ENCODE measurements at regions not wholly inside any gene's neighbourhood (a gene's known extent, or its start where the extent isn't known, plus 50 kb on each side); places are given as distances from the start of the nearest gene placed in this dataset.

DNA sequence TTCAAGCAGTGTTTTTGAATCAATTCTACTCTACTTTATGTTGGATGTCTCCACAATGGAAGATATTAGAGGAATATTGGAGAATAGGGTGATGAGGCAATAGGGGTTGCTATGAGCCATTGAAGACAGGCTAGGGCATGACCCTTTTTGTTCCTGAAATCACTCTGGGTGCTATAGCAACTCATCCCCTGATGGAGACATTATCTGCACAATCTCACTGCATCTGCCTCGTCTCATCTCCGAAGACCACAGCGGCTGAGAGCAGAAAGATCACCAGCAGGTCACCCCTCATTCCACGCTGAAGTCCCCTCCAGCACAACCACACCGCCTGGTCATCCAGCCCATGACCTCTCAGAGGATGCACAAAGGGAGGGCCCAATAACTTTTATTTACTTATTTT, 150.4 kb upstream of the TMEM132C start:
- TF ChIP-seq TEAD4 (IDR thresholded peaks at IDR 0.05), result no peak
- TF ChIP-seq TAF1 (IDR thresholded peaks at IDR 0.05; ENCODE audit: low read depth), result no peak
- TF ChIP-seq CREB1 (IDR thresholded peaks at IDR 0.05; ENCODE audit: low read depth), result no peak
- TF ChIP-seq, protein P1, sequence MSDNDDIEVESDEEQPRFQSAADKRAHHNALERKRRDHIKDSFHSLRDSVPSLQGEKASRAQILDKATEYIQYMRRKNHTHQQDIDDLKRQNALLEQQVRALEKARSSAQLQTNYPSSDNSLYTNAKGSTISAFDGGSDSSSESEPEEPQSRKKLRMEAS (IDR thresholded peaks at IDR 0.05), result no peak
- no peak for TF ChIP-seq RAD21 (IDR thresholded peaks at IDR 0.05; ENCODE audit: low read depth)
- TF ChIP-seq FOXM1 (IDR thresholded peaks at IDR 0.05; ENCODE audit: borderline replicate concordance, low read depth), result no peak
- TF ChIP-seq YY1 (IDR thresholded peaks at IDR 0.05; ENCODE audit: low read depth), result no peak
- TF ChIP-seq, protein P2, sequence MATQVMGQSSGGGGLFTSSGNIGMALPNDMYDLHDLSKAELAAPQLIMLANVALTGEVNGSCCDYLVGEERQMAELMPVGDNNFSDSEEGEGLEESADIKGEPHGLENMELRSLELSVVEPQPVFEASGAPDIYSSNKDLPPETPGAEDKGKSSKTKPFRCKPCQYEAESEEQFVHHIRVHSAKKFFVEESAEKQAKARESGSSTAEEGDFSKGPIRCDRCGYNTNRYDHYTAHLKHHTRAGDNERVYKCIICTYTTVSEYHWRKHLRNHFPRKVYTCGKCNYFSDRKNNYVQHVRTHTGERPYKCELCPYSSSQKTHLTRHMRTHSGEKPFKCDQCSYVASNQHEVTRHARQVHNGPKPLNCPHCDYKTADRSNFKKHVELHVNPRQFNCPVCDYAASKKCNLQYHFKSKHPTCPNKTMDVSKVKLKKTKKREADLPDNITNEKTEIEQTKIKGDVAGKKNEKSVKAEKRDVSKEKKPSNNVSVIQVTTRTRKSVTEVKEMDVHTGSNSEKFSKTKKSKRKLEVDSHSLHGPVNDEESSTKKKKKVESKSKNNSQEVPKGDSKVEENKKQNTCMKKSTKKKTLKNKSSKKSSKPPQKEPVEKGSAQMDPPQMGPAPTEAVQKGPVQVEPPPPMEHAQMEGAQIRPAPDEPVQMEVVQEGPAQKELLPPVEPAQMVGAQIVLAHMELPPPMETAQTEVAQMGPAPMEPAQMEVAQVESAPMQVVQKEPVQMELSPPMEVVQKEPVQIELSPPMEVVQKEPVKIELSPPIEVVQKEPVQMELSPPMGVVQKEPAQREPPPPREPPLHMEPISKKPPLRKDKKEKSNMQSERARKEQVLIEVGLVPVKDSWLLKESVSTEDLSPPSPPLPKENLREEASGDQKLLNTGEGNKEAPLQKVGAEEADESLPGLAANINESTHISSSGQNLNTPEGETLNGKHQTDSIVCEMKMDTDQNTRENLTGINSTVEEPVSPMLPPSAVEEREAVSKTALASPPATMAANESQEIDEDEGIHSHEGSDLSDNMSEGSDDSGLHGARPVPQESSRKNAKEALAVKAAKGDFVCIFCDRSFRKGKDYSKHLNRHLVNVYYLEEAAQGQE (IDR thresholded peaks at IDR 0.05; ENCODE audit: low read depth), result no peak
- TF ChIP-seq EP300 (IDR thresholded peaks at IDR 0.05; ENCODE audit: borderline replicate concordance), result no peak
- TF ChIP-seq CEBPB (IDR thresholded peaks at IDR 0.05), result no peak
- no peak for TF ChIP-seq TCF12 (IDR thresholded peaks at IDR 0.05; ENCODE audit: low read depth)
- no peak for TF ChIP-seq ZBTB7A (IDR thresholded peaks at IDR 0.05; ENCODE audit: low read depth)
- TF ChIP-seq, protein P3, sequence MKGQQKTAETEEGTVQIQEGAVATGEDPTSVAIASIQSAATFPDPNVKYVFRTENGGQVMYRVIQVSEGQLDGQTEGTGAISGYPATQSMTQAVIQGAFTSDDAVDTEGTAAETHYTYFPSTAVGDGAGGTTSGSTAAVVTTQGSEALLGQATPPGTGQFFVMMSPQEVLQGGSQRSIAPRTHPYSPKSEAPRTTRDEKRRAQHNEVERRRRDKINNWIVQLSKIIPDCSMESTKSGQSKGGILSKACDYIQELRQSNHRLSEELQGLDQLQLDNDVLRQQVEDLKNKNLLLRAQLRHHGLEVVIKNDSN (IDR thresholded peaks at IDR 0.05), result no peak
